CD4-positive, alpha-beta T cell treated with Interleukin-12 subunit alpha and Interleukin-12 subunit beta, for 1 hour (primary cell): ENCODE measurements at regions not wholly inside any gene's neighbourhood (a gene's known extent, or its start where the extent isn't known, plus 50 kb on each side); places are given as distances from the start of the nearest gene placed in this dataset.

ENCODE experiments used
- DNase-seq: peaks from one replicate; pipeline ENCODE4 v3.0.0-alpha.2; 2020

GRCh38 chr10:107733328-107734130 is 569.0 kb upstream of the SORCS1 start:
- no peak for DNase-seq

- no peak for DNase-seq
These were observed 567.5 kb upstream of the SORCS1 start for GRCh38 chr10:107732045-107732444.

DNA sequence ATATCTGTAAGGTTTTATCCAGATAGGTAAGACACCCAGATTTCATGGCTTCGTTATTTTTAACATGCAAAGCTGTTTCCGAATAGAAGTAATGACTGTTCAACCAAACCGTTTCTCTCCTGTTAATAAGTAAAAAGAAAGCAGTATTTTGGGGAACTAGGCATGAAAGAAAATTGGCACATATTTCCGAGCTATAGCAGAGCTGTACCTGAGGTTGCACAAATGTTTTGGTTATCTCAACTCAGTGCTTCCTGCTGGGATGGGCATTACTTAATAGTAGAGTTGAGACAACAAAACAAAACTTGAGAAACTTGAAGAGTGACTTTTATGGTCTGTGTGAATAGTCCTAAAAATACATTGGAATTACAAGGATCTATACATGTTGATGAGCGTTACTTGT is 564.3 kb upstream of the SORCS1 start:
- DNase-seq: no peak

DNA sequence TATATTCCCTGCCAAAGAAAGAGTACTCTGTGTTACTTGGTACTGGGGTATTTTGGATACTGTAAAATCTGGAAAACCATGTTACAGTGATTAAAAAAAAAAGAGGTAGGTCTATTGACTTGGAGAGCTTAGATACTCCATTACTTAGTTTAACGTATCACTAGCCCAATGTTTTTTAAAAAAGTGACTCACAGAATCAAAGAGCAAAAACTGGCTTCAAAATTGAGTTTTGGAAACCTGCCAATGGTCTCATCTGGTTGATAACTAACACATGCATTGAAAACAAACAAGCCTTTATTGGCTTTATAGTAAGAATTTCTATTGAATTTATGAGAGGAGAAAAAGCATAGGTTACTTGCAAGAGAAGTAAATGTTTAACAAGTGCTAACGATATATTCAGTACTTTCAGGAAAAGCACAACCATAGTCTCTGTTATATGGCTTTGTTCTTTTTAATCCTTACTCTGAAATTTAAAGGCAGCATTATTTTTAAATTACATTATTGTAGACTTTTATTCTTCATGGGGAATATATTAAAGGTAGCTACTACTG is 563.3 kb upstream of the SORCS1 start:
- no peak for DNase-seq

DNA sequence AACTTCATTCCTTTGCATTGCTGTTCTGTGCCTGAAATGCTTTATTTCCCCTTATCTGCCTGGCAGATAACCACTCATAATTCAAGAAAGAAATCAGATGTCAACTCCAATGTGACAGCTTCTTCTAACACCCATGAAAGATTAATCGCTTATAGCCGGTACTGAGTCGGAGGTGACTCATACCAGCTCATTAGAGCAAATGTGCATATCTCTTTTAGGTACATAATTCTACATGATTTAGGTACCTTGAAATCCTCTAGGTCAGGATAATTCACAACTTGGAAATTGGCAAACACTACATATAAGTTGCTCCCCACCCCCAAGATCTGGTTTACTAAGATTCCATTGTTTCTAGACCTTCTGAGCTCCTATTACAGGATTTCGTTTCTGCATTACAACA is 554.4 kb upstream of the SORCS1 start:
- DNase-seq: no peak

- DNase-seq: no peak
These were observed 552.5 kb upstream of the SORCS1 start for GRCh38 chr10:107717046-107717445.

DNA sequence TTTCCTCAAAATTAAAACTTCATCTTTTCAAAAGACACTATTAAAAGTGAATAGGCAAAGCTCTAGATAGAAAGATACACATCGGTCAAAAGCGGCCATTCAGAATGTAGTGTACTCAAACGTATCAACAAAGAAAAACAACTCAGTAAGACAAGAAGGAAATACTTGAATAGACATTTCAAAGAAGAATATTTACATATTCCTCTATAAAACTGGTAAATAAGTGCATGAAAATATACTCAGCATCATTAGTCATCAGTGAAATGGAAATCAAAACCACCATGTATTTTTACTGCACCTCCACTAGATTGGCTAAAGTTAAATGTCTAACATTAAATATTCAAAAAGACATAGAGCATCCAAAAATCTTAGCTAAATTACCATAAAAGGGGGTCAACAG is 551.1 kb upstream of the SORCS1 start:
- no peak for DNase-seq

DNA sequence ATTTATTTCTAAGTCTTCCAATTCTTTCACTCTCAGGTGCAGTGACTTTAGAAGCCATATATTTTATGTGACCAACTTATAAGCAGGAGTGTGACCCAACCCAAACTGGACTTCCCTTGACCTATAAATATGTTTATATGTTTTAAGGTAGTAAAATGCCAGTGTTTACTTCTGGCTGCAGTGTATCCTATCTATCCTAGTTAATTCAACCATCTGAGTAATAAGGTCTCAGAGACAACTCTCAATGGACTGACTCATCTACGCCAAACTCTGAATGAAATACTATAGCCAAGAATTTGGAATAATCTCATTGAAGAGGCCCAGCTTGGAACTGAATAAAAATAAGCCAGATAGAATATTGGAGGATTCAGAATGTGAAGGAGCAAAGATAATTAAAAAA is 544.5 kb upstream of the SORCS1 start:
- no peak for DNase-seq

DNA sequence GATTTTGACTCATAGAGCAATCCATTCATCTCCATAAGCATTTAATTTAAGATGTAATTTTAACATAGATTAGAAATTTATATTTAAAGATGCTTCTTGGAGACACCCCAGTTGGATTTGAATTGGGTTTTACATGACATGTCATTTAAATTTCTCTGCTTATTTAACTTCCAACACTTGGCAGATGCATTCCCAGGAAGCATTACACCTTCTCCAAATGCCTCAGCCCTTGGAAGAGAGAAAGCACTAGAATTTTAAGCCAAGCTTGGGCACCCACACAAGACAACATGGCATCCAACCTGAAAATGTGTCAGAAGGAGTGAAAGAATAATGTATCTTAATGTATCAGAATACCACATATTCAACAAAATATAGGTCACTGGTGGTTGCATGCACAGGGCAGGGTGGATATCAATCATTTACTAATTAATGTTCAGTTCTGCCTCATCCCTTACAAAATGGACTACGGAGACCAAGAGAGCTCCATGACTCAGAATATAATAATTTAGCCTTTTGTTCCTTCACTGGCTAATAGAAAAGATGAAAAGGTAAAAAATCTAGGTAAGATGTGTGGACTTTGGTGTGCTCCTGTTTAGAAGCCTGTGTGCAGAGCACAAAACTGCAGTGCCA is 541.7 kb upstream of the SORCS1 start:
- DNase-seq: no peak

DNA sequence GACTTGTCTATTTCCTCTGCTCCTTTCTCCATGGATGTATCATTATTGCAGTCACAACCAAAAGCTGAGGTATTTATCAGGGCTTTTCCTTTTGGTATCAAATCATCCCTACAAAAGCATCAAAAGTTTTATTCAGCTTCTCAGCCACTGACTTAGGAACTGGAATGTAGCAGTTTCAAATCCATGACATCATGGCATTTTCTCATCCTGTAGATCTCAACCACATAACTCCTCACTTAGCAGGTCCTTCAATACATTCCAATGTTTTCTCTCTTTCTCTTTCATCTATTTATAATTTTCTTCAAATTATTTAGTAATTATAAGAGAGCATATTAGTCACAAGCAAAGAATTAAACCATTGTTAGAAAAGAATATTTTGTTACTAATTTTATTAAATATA is 537.4 kb upstream of the SORCS1 start:
- DNase-seq: no peak

DNA sequence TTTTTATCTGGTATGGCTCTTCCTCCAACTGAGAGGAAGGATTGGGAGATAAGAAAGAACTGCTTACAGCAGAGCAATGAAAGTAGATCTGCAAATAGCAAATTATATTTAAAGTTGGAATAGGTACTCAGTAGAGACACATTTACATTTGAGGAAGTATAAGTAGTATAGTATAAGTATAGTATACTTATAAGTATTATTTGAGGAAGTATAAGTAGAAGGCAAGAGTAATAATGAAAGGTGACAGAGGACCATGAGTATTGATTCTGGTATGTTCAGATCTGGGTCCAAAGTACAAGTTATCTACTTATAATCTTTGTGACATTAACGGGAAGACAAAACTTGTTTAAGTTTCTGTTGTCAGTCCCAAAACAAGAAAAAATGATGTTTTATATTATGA is 527.6 kb upstream of the SORCS1 start:
- DNase-seq: no peak

- no peak for DNase-seq
These were observed 524.8 kb upstream of the SORCS1 start for GRCh38 chr10:107689323-107689722.

DNA sequence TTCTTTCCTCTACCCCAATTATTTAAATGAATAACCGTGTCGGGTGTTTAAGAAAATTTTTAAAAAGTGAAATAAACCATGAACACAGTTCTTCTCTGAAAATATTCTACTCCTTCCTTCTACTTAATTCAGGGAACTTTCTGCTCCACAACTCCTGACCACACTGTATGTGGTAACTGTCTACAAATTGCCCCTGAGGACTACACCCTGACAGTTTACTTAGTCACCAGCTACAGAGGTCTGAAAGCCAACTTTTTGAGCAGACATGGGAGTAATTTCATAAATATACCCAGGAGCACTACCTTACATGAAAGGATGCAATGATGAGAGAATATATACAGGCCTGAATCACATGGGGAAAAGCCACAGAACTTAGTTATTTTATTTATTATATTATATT is 523.2 kb upstream of the SORCS1 start:
- DNase-seq: no peak

- peak; percentile 0 for DNase-seq
These were observed 521.6 kb upstream of the SORCS1 start for GRCh38 chr10:107686095-107686494.

DNA sequence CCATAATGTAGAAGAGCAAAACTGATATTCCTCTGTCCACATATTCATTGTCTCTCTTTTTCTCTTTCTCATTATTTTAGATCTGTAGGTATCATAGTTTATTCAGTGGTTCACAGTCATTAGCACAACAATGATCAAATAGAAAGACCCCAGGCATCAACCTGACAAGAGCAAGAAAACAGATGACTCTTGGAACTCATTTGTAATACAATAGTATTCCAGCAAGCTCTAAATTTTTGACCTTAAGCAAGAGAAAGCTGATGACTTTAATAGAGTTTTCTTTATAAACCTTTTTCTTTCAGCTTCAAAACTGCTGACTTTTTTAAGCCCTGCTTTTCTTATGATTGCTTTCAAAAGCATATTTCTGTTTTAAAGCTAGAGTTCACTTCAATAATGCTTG is 507.5 kb upstream of the SORCS1 start:
- DNase-seq: no peak

DNA sequence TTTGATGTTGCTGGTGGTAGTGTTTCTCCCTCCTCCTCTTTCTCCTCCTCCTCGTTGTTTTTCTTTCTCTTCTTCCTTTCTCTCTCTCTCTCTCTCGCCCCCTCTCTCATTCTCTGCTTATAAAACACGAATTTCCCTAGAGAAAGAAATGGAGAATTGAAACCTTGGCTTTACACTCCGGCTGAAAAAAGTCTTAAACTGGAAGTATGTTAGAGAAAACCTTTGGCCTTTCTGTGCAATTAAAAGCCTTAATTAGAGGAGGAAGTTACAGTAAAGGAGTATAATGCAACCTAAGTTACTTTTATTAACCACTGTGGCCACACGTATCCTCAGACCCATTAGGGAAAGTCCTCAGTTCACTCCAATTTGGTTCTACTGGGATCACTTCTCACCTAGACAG is 501.7 kb upstream of the SORCS1 start:
- DNase-seq: no peak

GRCh38 chr10:107665459-107665858 is 501.0 kb upstream of the SORCS1 start:
- no peak for DNase-seq

DNA sequence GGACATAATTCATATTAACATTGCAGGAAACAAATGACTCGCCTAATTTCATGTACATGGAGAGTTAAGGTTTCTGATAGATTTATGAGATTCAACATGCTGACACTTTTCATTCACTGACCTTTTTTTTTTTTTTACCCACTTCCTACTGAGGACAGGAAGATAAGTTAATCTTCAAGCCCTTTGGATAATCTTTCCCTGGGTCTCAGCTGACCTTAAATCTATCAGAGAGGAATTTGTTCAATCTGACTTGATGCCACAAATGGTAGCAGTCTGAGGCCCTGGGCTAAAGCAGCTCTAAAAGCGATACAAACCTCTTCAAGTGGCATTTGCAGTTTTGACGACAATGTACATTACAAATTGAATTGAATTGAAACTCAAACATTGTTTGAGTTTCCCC is 493.3 kb upstream of the SORCS1 start:
- DNase-seq: no peak

DNA sequence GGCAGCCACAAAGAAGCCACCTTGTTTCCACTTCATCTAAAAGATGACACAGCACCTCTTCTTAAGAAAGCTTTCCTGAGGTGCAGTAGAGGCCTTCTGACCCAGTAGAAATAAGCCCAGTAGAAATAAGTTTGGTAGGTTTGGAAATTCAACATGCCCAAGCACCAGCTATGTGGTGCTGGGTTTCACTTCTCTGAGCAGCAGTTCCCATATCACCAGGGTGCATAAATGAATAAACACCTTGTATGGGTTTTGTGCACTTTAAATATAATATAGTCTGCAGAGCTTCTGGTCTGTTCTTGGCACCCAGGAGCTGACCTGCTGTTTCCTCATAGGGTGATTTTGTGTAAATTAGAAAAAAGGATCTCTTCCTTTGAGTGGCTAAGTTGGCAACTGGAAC is 492.4 kb upstream of the SORCS1 start:
- no peak for DNase-seq

GRCh38 chr10:107653832-107654287 is 489.4 kb upstream of the SORCS1 start:
- no peak for DNase-seq

GRCh38 chr10:107650939-107651338 is 486.4 kb upstream of the SORCS1 start:
- no peak for DNase-seq

- no peak for DNase-seq
These were observed 484.7 kb upstream of the SORCS1 start for GRCh38 chr10:107649249-107649648.

GRCh38 chr10:107647462-107647861 is 483.0 kb upstream of the SORCS1 start:
- DNase-seq: no peak

- no peak for DNase-seq
These were observed 467.4 kb upstream of the SORCS1 start for GRCh38 chr10:107631876-107632275.
